MM.1S (cell line): ENCODE measurements at regions not wholly inside any gene's neighbourhood (a gene's known extent, or its start where the extent isn't known, plus 50 kb on each side); places are given as distances from the start of the nearest gene placed in this dataset.

Experiments
- DNase-seq: peaks from one replicate; pipeline ENCODE4 v3.0.0-alpha.2; 2015
- H2AFZ ChIP-seq: fragments of 300-600 bp; sonication (generic); 2 replicates; pipeline ENCODE4 v1.6.0; 2016; ENCODE audit warnings: antibody characterized with exemption, low read length
- H3F3A ChIP-seq: fragments of 300-600 bp; sonication (generic); 2 replicates; pipeline ENCODE4 v1.6.1; 2016; ENCODE audit warnings: mild to moderate bottlenecking, antibody characterized with exemption, low read length, moderate library complexity, mixed read lengths; ENCODE audit not compliant: insufficient read depth
- H3K27ac ChIP-seq: fragments of 300-600 bp; sonication (generic); 2 replicates; pipeline ENCODE4 v1.5.1; 2016; ENCODE audit warnings: mild to moderate bottlenecking, low read length
- H3K27me3 ChIP-seq: fragments of 300-600 bp; sonication (generic); replicated peaks from 2 replicates; pipeline ENCODE4 v1.6.0; 2016; ENCODE audit warnings: low read length; ENCODE audit not compliant: insufficient read depth
- H3K36me3 ChIP-seq: fragments of 300-600 bp; sonication (generic); replicated peaks from 2 replicates; pipeline ENCODE4 v1.6.1; 2016; ENCODE audit warnings: mild to moderate bottlenecking, low read length, mixed read lengths; ENCODE audit not compliant: insufficient read depth
- H3K4me1 ChIP-seq: fragments of 300-600 bp; sonication (generic); 2 replicates; pipeline ENCODE4 v1.6.1; 2016; ENCODE audit warnings: low read length, mixed read lengths
- H3K4me2 ChIP-seq: fragments of 300-600 bp; sonication (generic); 2 replicates; pipeline ENCODE4 v1.6.0; 2016; ENCODE audit warnings: low read depth, low read length
- H3K4me3 ChIP-seq: fragments of 300-600 bp; sonication (generic); 2 replicates; pipeline ENCODE4 v1.5.1; 2016; ENCODE audit warnings: low read length, mixed read lengths
- H3K79me2 ChIP-seq: fragments of 300-600 bp; sonication (generic); 2 replicates; pipeline ENCODE4 v1.6.1; 2016; ENCODE audit warnings: mixed run types, low read length, mixed read lengths
- H3K9ac ChIP-seq: fragments of 300-600 bp; sonication (generic); 2 replicates; pipeline ENCODE4 v1.6.1; 2016; ENCODE audit warnings: low read length, mixed read lengths
- H3K9me2 ChIP-seq: fragments of 300-600 bp; sonication (generic); replicated peaks from 2 replicates; pipeline ENCODE4 v1.6.1; 2016; ENCODE audit warnings: mild to moderate bottlenecking, low read length, mixed read lengths; ENCODE audit not compliant: insufficient read depth
- H3K9me3 ChIP-seq: fragments of 300-600 bp; sonication (generic); replicated peaks from 2 replicates; pipeline ENCODE4 v1.6.1; 2016; ENCODE audit warnings: mild to moderate bottlenecking, low read length, mixed read lengths; ENCODE audit not compliant: insufficient read depth
- H4K20me1 ChIP-seq: fragments of 300-600 bp; sonication (generic); 2 replicates; pipeline ENCODE4 v1.6.1; 2016; ENCODE audit warnings: mild to moderate bottlenecking, low read length, moderate library complexity, mixed read lengths; ENCODE audit not compliant: insufficient read depth
- EZH2 ChIP-seq: fragments of 300-600 bp; sonication (generic); optimal IDR thresholded peaks from 2 replicates; pipeline ENCODE3; 2017; ENCODE audit warnings: low read depth, mild to moderate bottlenecking, antibody characterized with exemption, low read length, mixed read lengths
- EZH2phosphoT487 ChIP-seq: fragments of 300-600 bp; sonication (generic); IDR thresholded peaks from 2 replicates; pipeline ENCODE4 v1.6.1; 2018; ENCODE audit warnings: antibody characterized with exemption, low read length
- TF ChIP-seq, protein P1 (sequence below): fragments of 300-600 bp; sonication (generic); IDR thresholded peaks from 2 replicates; pipeline ENCODE4 v1.5.1; 2016; ENCODE audit warnings: antibody characterized with exemption, low read length, mixed read lengths

DNA sequence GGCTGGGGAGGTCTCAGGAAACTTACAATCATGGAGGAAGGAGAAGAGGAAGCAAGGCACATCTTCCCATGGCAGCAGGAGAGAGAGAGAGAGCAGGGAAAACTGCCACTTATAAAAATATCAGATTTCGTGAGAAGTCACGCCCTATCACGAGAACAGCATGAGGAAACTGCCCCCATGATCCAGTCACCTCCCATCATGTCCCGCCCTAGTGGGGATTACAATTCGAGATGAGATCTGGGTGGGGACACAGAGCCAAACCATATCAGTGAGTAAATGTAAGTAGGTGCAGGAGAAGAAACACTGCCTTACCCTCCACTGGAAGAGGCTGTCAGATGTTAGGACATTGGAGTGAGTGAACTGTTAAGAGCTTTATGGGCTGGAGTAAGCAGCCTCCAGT lies 270.4 kb downstream of the TFAP2C start:
- no peak overlapping the region for H3K4me3 ChIP-seq
- TF ChIP-seq EZH2 (no peak), EZH2phosphoT487 (no peak)
- TF ChIP-seq, protein P1, sequence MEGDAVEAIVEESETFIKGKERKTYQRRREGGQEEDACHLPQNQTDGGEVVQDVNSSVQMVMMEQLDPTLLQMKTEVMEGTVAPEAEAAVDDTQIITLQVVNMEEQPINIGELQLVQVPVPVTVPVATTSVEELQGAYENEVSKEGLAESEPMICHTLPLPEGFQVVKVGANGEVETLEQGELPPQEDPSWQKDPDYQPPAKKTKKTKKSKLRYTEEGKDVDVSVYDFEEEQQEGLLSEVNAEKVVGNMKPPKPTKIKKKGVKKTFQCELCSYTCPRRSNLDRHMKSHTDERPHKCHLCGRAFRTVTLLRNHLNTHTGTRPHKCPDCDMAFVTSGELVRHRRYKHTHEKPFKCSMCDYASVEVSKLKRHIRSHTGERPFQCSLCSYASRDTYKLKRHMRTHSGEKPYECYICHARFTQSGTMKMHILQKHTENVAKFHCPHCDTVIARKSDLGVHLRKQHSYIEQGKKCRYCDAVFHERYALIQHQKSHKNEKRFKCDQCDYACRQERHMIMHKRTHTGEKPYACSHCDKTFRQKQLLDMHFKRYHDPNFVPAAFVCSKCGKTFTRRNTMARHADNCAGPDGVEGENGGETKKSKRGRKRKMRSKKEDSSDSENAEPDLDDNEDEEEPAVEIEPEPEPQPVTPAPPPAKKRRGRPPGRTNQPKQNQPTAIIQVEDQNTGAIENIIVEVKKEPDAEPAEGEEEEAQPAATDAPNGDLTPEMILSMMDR: no peak

DNA sequence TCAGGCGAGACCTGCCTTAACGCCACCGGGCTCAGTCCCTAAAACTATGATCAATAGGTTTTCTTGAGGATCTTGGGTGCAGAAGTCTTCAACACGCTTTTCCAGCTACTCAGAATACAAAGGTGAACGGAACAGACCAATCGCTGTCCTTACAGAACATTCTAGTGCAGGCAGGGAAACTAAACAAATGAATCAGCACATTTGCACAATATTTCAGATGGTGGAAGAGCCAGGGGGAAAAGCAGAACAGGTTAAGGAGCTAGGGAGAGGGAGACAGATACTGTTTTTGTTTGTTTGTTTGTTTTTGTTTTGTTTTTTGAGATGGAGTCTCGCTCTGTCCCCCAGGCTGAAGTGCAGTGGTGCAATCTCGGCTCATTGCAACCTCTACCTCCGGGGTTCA lies 271.1 kb downstream of the TFAP2C start:
- H3K4me2 ChIP-seq: no peak overlapping the region
- no peak overlapping the region for H3K9ac ChIP-seq
- no peaks in the 10 kb centered on the region for H4K20me1 ChIP-seq
- H3K27me3 ChIP-seq: 0 out of 2 replicates have a peak, but pooled peaks cover 3% of the 10 kb centered on the region
- no peak overlapping the region for H3K4me3 ChIP-seq
- DNase-seq: no peak
- H3K27ac ChIP-seq: no peak overlapping the region
- TF ChIP-seq, protein P1: no peak
- TF ChIP-seq EZH2phosphoT487 (no peak), EZH2 (no peak)
- H2AFZ ChIP-seq: no peak overlapping the region
- H3K9me2 ChIP-seq: no peaks in the 10 kb centered on the region
- no peaks in the 10 kb centered on the region for H3K36me3 ChIP-seq
- H3F3A ChIP-seq: no peaks in the 10 kb centered on the region
- H3K4me1 ChIP-seq: no peaks in the 10 kb centered on the region
- no peaks in the 10 kb centered on the region for H3K79me2 ChIP-seq
- no peaks in the 10 kb centered on the region for H3K9me3 ChIP-seq

More for the DNA sequence above, 270.4 kb downstream of the TFAP2C start:
- Histone ChIP-seq H3K9ac (no peak overlapping the region), H4K20me1 (no peaks in the 10 kb centered on the region), H3K27ac (no peak overlapping the region), H3K36me3 (no peaks in the 10 kb centered on the region), H3K4me2 (no peak overlapping the region), H3K9me3 (no peaks in the 10 kb centered on the region), H2AFZ (no peak overlapping the region), H3F3A (no peaks in the 10 kb centered on the region), H3K27me3 (0 out of 2 replicates have a peak, but pooled peaks cover 3% of the 10 kb centered on the region), H3K4me1 (no peaks in the 10 kb centered on the region), H3K79me2 (no peaks in the 10 kb centered on the region), H3K9me2 (no peaks in the 10 kb centered on the region)
- DNase-seq: no peak

DNA sequence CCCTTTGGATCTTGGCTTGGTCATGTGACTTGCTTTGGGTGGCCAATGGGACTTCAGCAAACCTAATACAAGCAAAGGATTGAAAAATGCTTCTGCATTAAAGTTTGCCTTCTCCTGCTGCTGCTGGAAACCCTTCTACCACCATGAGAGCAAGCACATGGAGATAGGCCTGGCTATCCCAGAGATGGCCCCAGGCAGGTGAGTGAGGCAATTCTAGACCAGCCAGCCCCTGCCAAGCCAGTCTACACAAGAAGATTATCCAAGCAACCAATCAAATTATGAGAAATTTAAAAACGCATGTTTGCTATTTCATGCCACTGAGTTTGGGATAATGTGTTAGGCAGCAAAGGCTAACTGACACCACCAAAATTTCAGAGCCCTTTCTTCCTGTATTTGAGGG lies 274.3 kb downstream of the TFAP2C start:
- no peaks in the 10 kb centered on the region for H3K4me1 ChIP-seq
- DNase-seq: no peak
- H3K27ac ChIP-seq: no peak overlapping the region
- no peak overlapping the region for H3K9ac ChIP-seq
- TF ChIP-seq, protein P1: no peak
- TF ChIP-seq EZH2phosphoT487: no peak
- TF ChIP-seq EZH2: no peak
- no peak overlapping the region for H3K4me2 ChIP-seq
- H3K9me2 ChIP-seq: no peaks in the 10 kb centered on the region
- no peaks in the 10 kb centered on the region for H3K79me2 ChIP-seq
- H3F3A ChIP-seq: no peaks in the 10 kb centered on the region
- H3K36me3 ChIP-seq: no peaks in the 10 kb centered on the region
- no peak overlapping the region for H3K4me3 ChIP-seq
- H3K9me3 ChIP-seq: no peaks in the 10 kb centered on the region
- no peaks in the 10 kb centered on the region for H4K20me1 ChIP-seq
- no peak overlapping the region for H2AFZ ChIP-seq
- no peaks in the 10 kb centered on the region for H3K27me3 ChIP-seq

DNA sequence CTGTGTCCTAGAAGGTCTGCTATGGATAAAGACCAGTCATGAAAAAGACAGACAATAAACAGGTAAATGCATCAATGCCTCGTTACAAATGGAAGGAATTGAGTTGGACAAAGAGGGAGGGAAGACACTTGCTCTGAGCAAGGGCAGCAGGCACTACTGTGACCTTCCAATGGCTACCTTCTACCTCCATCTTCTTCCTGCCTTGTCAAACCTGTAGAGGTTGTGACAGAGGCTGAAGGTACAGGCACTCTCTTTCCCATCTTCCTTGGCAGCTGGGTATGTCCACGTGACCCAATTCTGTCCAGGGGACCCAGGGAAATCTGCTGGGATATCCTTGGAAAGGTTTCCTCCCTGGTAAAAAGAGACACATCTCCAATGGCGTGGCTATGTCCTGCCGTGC lies 274.8 kb downstream of the TFAP2C start:
- no peak overlapping the region for H3K27ac ChIP-seq
- H3K9me3 ChIP-seq: no peaks in the 10 kb centered on the region
- H2AFZ ChIP-seq: no peak overlapping the region
- H4K20me1 ChIP-seq: no peaks in the 10 kb centered on the region
- H3K27me3 ChIP-seq: no peaks in the 10 kb centered on the region
- H3K9ac ChIP-seq: no peak overlapping the region
- H3K4me1 ChIP-seq: no peaks in the 10 kb centered on the region
- H3K36me3 ChIP-seq: no peaks in the 10 kb centered on the region
- H3K4me2 ChIP-seq: no peak overlapping the region
- no peaks in the 10 kb centered on the region for H3K9me2 ChIP-seq
- H3K79me2 ChIP-seq: no peaks in the 10 kb centered on the region
- H3F3A ChIP-seq: no peaks in the 10 kb centered on the region
- no peak overlapping the region for H3K4me3 ChIP-seq
- TF ChIP-seq EZH2phosphoT487: no peak
- no peak for TF ChIP-seq EZH2
- TF ChIP-seq, protein P1: no peak
- DNase-seq: no peak
